Type B pancreatic cell (in vitro differentiated cells): ENCODE measurements at regions not wholly inside any gene's neighbourhood (a gene's known extent, or its start where the extent isn't known, plus 50 kb on each side); places are given as distances from the start of the nearest gene placed in this dataset.

Source experiments
- DNase-seq: peaks from one replicate; pipeline ENCODE4 v3.0.0; 2021; ENCODE audit warnings: mixed read lengths; ENCODE audit not compliant: unreplicated experiment; ENCODE audit errors: extremely low spot score
- H3K27ac Mint-ChIP-seq: 2 replicates; pipeline ENCODE4 v1.8.0; 2021; ENCODE audit warnings: mild to moderate bottlenecking, mixed read lengths
- H3K27me3 Mint-ChIP-seq: 2 replicates; pipeline ENCODE4 v1.8.0; 2021; ENCODE audit warnings: mixed read lengths
- H3K36me3 Mint-ChIP-seq: 2 replicates; pipeline ENCODE4 v1.8.0; 2021; ENCODE audit warnings: mixed read lengths
- H3K4me1 Mint-ChIP-seq: one replicate; pipeline ENCODE4 v1.8.0; 2021; ENCODE audit warnings: mixed read lengths; ENCODE audit not compliant: unreplicated experiment
- H3K4me3 Mint-ChIP-seq: 2 replicates; pipeline ENCODE4 v1.8.0; 2021; ENCODE audit warnings: mild to moderate bottlenecking, mixed read lengths
- H3K9me3 Mint-ChIP-seq: 2 replicates; pipeline ENCODE4 v1.8.0; 2021; ENCODE audit warnings: mixed read lengths
- TF ChIP-seq, protein P1 (sequence below): fragments of 200-600 bp; sonication (generic); conservative IDR thresholded peaks from 2 replicates; pipeline ENCODE4 v1.5.0; 2021; ENCODE audit warnings: antibody characterized with exemption, mild to moderate bottlenecking

DNA sequence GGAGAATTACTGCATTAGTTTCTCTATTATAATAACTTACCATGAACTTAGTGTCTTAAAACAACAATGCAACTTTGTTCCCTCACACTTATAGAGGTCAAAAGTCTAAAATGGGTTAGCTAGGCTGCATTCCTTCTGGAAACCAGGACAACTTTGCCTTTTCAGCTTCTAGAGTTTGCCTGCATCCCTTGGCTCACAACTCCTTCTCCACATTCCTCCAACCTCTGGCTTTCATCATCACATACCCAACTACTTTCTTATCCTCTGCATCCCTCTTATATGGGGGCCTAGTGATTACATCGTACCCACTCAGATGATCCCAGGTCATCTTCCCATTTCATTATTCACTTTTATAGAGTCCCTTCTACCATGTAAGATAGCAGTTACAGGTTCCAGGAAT is 251.1 kb downstream of the C12orf50 start:
- Mint-ChIP-seq H3K4me3 (no peak overlapping the region), H3K36me3 (no peaks in the 10 kb centered on the region), H3K27me3 (no peaks in the 10 kb centered on the region), H3K9me3 (no peaks in the 10 kb centered on the region), H3K4me1 (no peaks in the 10 kb centered on the region), H3K27ac (no peak overlapping the region)
- TF ChIP-seq, protein P1, sequence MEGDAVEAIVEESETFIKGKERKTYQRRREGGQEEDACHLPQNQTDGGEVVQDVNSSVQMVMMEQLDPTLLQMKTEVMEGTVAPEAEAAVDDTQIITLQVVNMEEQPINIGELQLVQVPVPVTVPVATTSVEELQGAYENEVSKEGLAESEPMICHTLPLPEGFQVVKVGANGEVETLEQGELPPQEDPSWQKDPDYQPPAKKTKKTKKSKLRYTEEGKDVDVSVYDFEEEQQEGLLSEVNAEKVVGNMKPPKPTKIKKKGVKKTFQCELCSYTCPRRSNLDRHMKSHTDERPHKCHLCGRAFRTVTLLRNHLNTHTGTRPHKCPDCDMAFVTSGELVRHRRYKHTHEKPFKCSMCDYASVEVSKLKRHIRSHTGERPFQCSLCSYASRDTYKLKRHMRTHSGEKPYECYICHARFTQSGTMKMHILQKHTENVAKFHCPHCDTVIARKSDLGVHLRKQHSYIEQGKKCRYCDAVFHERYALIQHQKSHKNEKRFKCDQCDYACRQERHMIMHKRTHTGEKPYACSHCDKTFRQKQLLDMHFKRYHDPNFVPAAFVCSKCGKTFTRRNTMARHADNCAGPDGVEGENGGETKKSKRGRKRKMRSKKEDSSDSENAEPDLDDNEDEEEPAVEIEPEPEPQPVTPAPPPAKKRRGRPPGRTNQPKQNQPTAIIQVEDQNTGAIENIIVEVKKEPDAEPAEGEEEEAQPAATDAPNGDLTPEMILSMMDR = no peak
- DNase-seq = no peak

DNA sequence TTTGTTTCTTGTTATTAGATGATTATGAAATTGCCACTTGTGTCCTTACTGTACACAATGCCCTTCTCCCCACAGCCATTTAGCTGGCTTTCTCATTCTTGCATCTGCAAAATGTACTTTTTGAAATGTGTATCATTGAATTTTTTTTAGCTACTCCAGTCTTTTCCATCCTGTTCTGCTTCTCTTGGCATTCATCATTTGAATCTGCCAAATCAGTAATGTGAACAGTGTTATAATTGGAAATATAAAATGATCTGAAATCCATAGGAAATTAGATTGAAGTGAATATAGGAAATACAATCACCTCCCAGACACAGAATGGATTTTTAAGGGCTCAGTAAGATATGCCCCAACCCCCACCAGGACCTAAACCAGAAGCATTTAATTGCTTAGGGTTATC is 253.4 kb downstream of the C12orf50 start:
- no peak overlapping the region for H3K27ac Mint-ChIP-seq
- H3K4me3 Mint-ChIP-seq = no peak overlapping the region
- no peaks in the 10 kb centered on the region for H3K4me1 Mint-ChIP-seq
- no peaks in the 10 kb centered on the region for H3K9me3 Mint-ChIP-seq
- DNase-seq = no peak
- no peaks in the 10 kb centered on the region for H3K36me3 Mint-ChIP-seq
- H3K27me3 Mint-ChIP-seq = no peaks in the 10 kb centered on the region
- TF ChIP-seq, protein P1 = no peak

DNA sequence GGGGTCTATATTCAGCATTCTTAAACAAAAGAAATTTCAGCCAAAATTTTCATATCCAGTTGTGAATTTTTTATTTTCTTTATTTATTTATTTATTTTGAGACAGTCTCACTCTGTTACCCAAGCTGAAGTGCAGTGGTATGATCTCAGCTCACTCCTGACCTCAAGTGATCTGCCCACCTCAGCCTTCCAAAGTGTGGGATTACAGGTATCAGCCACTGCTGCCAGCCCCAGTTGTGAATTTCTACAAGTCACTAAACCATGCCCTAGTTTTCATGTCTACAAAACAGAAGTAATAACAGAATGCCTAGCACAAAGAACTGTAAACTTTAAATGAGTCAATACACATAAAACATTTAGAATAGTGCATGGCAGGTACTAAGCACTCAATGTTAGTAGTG is 254.2 kb downstream of the C12orf50 start:
- no peaks in the 10 kb centered on the region for H3K36me3 Mint-ChIP-seq
- no peaks in the 10 kb centered on the region for H3K9me3 Mint-ChIP-seq
- DNase-seq = no peak
- TF ChIP-seq, protein P1 = no peak
- H3K4me1 Mint-ChIP-seq = no peaks in the 10 kb centered on the region
- no peak overlapping the region for H3K27ac Mint-ChIP-seq
- no peak overlapping the region for H3K4me3 Mint-ChIP-seq
- H3K27me3 Mint-ChIP-seq = no peaks in the 10 kb centered on the region

DNA sequence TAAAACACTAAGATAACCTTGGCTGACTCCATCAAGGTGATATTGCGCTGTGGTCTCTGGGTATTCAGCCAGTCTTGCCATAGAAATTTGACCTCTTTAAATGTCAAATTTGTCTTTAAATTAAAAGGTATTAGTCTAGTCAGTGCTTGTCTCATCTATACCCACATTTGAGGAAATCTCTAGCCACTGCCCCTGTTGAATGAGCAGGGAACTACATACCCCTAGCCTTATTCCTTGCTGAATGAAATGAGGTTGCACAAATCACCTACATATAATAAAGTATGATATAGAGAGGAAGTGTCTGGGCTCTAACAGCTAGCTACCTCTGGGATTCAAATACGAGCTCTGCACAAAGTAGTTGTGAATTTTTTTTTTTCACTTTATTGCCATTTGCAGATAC is 256.8 kb downstream of the C12orf50 start:
- Mint-ChIP-seq H3K27me3 (no peaks in the 10 kb centered on the region), H3K4me3 (no peak overlapping the region)
- TF ChIP-seq, protein P1 = no peak

DNA sequence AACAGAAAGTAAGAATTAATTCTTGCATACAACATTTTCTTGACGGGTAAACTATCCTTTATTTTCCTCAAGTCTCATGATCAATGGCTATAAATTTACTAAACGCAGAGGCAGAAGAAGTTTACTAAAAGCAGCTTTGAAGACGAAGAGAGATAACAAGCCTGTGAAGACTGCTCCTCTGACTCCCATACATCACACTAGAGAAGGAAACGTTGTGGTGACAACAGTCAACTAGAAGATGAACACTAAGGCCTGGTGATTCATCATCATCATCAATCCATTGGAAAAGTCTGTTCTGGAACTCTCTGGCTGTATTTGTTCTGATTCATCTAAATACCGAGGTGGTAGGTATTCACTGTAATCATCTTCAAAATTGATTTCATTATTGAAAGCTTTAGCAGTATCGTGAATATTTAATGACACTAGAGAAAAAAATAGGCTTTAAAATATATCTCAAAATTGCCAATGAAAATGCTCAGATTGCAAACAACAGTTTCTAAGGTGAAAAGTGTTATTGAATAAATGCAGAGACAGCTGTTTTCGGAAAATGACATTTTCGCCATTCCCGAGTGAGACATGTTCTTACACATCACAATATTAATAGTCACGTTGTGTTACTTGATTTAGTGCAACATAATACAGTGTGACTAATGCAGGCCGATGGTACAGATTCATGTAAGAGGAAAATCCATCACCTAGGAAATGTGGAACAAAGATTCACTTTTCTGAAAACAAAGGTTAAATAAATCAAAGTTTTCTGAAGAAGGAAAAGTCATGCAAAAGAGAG is 260.5 kb downstream of the C12orf50 start:
- no peak overlapping the region for H3K4me3 Mint-ChIP-seq
- H3K9me3 Mint-ChIP-seq = no peaks in the 10 kb centered on the region
- DNase-seq = no peak
- H3K36me3 Mint-ChIP-seq = no peaks in the 10 kb centered on the region
- TF ChIP-seq, protein P1 = no peak
- no peak overlapping the region for H3K27ac Mint-ChIP-seq
- H3K27me3 Mint-ChIP-seq = no peaks in the 10 kb centered on the region
- no peaks in the 10 kb centered on the region for H3K4me1 Mint-ChIP-seq

More for the DNA sequence above, 256.8 kb downstream of the C12orf50 start:
- no peaks in the 10 kb centered on the region for H3K9me3 Mint-ChIP-seq
- no peaks in the 10 kb centered on the region for H3K4me1 Mint-ChIP-seq
- H3K36me3 Mint-ChIP-seq = no peaks in the 10 kb centered on the region
- DNase-seq = no peak
- no peak overlapping the region for H3K27ac Mint-ChIP-seq
